Calu3 (cell line): ENCODE measurements at regions not wholly inside any gene's neighbourhood (a gene's known extent, or its start where the extent isn't known, plus 50 kb on each side); places are given as distances from the start of the nearest gene placed in this dataset.

ENCODE experiments used
- BruUV-seq: library from RNA; stranded (reverse); fragments of 400-500 nt; replicated peaks from 2 replicates; lab custom pipeline; 2021; lab: Mats Ljungman, UMichigan
- CTCF ChIA-PET: fragments of 300-600 bp; sonication (Branson Sonifier 250); formaldehyde crosslinking; loops from one replicate; lab custom pipeline; 2022; ENCODE audit warnings: antibody characterized with exemption; lab: Charles Lee
- DNase-seq: peaks from one replicate; pipeline ENCODE4 v3.0.0; 2022
- H3K27ac Mint-ChIP-seq: one replicate; pipeline ENCODE4 v1.8.0; 2022; ENCODE audit warnings: mixed read lengths; ENCODE audit not compliant: unreplicated experiment
- H3K27me3 Mint-ChIP-seq: one replicate; pipeline ENCODE4 v1.8.0; 2022; ENCODE audit warnings: mixed read lengths; ENCODE audit not compliant: unreplicated experiment
- H3K36me3 Mint-ChIP-seq: one replicate; pipeline ENCODE4 v1.8.0; 2022; ENCODE audit warnings: mild to moderate bottlenecking, moderate library complexity, mixed read lengths; ENCODE audit not compliant: insufficient read depth, unreplicated experiment
- H3K4me1 Mint-ChIP-seq: one replicate; pipeline ENCODE4 v1.8.0; 2022; ENCODE audit warnings: mild to moderate bottlenecking, low read depth, mixed read lengths; ENCODE audit not compliant: unreplicated experiment
- H3K4me3 Mint-ChIP-seq: one replicate; pipeline ENCODE4 v1.8.0; 2022; ENCODE audit warnings: mild to moderate bottlenecking, low read depth, moderate library complexity, mixed read lengths; ENCODE audit not compliant: unreplicated experiment
- H3K9me3 Mint-ChIP-seq: one replicate; pipeline ENCODE4 v1.8.0; 2022; ENCODE audit warnings: low read depth, mixed read lengths; ENCODE audit not compliant: unreplicated experiment
- CTCF ChIP-seq: fragments of 200-600 bp; IDR thresholded peaks from one replicate; pipeline ENCODE4 v1.8.0; 2022; ENCODE audit warnings: antibody characterized with exemption; ENCODE audit not compliant: unreplicated experiment
- intact Hi-C: fragments of 100-400 bp; cut with micrococcal nuclease; formaldehyde crosslinking; loops from one replicate; pipeline ENCODE4 v1.10.0; 2022; ENCODE audit not compliant: unreplicated experiment

- Mint-ChIP-seq H3K27ac (no peak overlapping the region), H3K27me3 (no peaks in the 10 kb centered on the region), H3K36me3 (peaks cover 5% of the 10 kb centered on the region), H3K4me1 (peaks cover 11% of the 10 kb centered on the region), H3K4me3 (no peak overlapping the region), H3K9me3 (no peaks in the 10 kb centered on the region)
- no peak for DNase-seq
- CTCF ChIA-PET, result no interaction called here
- intact Hi-C loops, result no loop called here
- BruUV-seq, result no TSS peak
- TF ChIP-seq CTCF, result no peak
Measured at GRCh38 chr1:199132006-199132405, 493.2 kb downstream of the PTPRC start.

- no TSS peak for BruUV-seq
- DNase-seq, result peak; percentile 78
- intact Hi-C loops, result no loop called here
- Mint-ChIP-seq H3K9me3 (no peaks in the 10 kb centered on the region), H3K36me3 (peaks cover 5% of the 10 kb centered on the region), H3K4me3 (no peak overlapping the region), H3K4me1 (peaks cover 13% of the 10 kb centered on the region), H3K27me3 (no peaks in the 10 kb centered on the region), H3K27ac (no peak overlapping the region)
- CTCF ChIA-PET, result interaction anchor here (0.6 to 0.8 kb wide), 3 partner anchors 12 to 106 kb away, joined by 3 read pairs; no protein-coding TSS in a partner anchor
- TF ChIP-seq CTCF, result no peak
Measured at GRCh38 chr1:199135901-199136300, 497.1 kb downstream of the PTPRC start.

GRCh38 chr1:199138061-199138460 is 499.2 kb downstream of the PTPRC start:
- Mint-ChIP-seq H3K4me3 (no peak overlapping the region), H3K27ac (no peak overlapping the region), H3K36me3 (peaks cover 5% of the 10 kb centered on the region), H3K27me3 (no peaks in the 10 kb centered on the region), H3K9me3 (no peaks in the 10 kb centered on the region), H3K4me1 (peaks cover 13% of the 10 kb centered on the region)
- DNase-seq, result no peak
- TF ChIP-seq CTCF, result no peak
- intact Hi-C loops, result no loop called here
- CTCF ChIA-PET, result no interaction called here
- BruUV-seq, result no TSS peak

- H3K27ac Mint-ChIP-seq, result no peak overlapping the region
- intact Hi-C loops, result no loop called here
- no TSS peak for BruUV-seq
- CTCF ChIA-PET, result no interaction called here
- DNase-seq, result no peak
- no peak for TF ChIP-seq CTCF
- H3K4me3 Mint-ChIP-seq, result no peak overlapping the region
- no peaks in the 10 kb centered on the region for H3K36me3 Mint-ChIP-seq
- no peaks in the 10 kb centered on the region for H3K9me3 Mint-ChIP-seq
- no peaks in the 10 kb centered on the region for H3K4me1 Mint-ChIP-seq
- H3K27me3 Mint-ChIP-seq, result no peaks in the 10 kb centered on the region
Measured at GRCh38 chr1:199149591-199149990, 510.8 kb downstream of the PTPRC start.
